Stimulated activated effector memory CD8-positive, alpha-beta T cell treated with anti-CD3 and anti-CD28 coated beads, Interleukin-12 subunit alpha, Interleukin-12 subunit beta, amount 100 ng/mL, for 72 hours (primary cell): ENCODE measurements at regions not wholly inside any gene's neighbourhood (a gene's known extent, or its start where the extent isn't known, plus 50 kb on each side); places are given as distances from the start of the nearest gene placed in this dataset.
"Not testable (repeated sequence)": the region's sequence is repeated elsewhere in the genome, so short reads cannot be mapped to it uniquely, and the experiment has no call there.

Source experiments
- ATAC-seq: fragments of 150-1000 bp; cut with Tn5 transposase; 2 replicates; pipeline ENCODE4 v1.10.0; 2021
- DNase-seq, 2 donors: peaks; one replicate each; pipeline ENCODE4 v3.0.0; 2021 to 2022; ENCODE audit warnings: low spot score in 2 of 2
- H3K27ac Mint-ChIP-seq: one replicate; pipeline ENCODE4 v1.8.0; 2022; ENCODE audit warnings: mild to moderate bottlenecking, mixed read lengths
- H3K36me3 Mint-ChIP-seq: one replicate; pipeline ENCODE4 v1.8.0; 2022; ENCODE audit warnings: mild to moderate bottlenecking, mixed read lengths
- H3K4me1 Mint-ChIP-seq: one replicate; pipeline ENCODE4 v1.8.0; 2022; ENCODE audit warnings: mixed read lengths
- H3K4me3 Mint-ChIP-seq: one replicate; pipeline ENCODE4 v1.8.0; 2022; ENCODE audit warnings: mild to moderate bottlenecking, mixed read lengths
- H3K9me3 Mint-ChIP-seq: one replicate; pipeline ENCODE4 v1.8.0; 2022; ENCODE audit warnings: mixed read lengths

DNA sequence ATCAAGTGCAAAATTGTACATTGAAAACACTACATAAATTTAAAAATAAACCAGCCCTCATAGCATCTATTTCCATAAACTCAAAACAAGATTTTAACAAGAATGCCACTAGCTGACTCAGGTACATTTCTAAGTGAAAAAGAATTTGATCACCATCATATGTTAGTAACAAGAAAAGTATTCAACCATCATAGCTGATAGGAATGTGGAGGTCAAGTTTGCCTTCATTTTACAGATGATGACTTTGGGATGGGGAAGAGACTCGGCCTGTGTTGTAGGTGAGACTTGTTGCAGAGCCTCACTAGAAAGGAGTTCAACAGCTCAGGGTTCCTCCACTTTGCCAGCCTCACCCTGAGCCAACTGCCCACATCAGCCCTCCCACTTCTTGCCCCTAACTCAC is 318.8 kb upstream of the FAM78B start:
- no peaks in the 10 kb centered on the region for H3K36me3 Mint-ChIP-seq
- no peak overlapping the region for H3K4me3 Mint-ChIP-seq
- no peak overlapping the region for H3K27ac Mint-ChIP-seq
- ATAC-seq (no peak), DNase-seq (no peak)
- peaks cover 5% of the 10 kb centered on the region for H3K4me1 Mint-ChIP-seq
- H3K9me3 Mint-ChIP-seq, result no peaks in the 10 kb centered on the region

DNA sequence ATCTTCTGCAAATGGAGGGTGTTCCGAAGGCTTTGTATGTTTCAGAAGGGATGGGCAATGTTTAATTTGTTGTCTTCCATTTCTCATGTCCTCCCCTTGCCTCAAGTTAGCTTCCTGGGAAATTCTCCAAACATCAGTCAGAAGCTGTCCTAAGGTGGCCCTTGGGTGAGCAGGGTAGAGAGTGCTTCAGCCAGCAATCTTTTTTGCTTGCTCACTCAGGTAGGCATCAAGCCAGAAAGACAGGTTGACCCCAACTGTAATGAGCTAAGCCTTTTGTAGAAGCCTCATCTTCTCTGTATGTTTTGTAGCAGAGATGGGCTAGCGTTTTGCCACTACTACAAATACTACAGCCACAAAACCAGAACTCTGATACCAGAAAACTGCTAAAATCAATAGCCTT is 321.5 kb upstream of the FAM78B start:
- ATAC-seq (no peak), DNase-seq (no peak)
- Mint-ChIP-seq H3K9me3 (no peaks in the 10 kb centered on the region), H3K27ac (no peak overlapping the region), H3K4me3 (no peak overlapping the region), H3K4me1 (peaks cover 5% of the 10 kb centered on the region), H3K36me3 (no peaks in the 10 kb centered on the region)

DNA sequence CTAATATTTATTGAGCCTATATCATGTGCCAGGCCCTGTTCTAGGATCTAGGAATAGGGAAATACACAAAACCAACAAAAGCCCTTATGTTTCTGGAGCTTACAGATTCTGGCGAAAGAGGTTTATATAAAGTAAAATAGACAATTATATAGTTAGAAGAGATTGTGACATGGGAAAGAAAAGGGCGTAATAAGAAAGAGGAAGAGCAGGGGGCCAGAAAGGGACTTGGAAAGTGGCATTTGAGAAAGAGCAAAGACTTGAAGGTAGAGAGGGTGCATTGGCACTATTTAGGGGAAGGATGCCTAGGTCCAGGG is 322.5 kb upstream of the FAM78B start:
- Mint-ChIP-seq H3K36me3 (no peaks in the 10 kb centered on the region), H3K4me3 (no peak overlapping the region), H3K4me1 (peaks cover 5% of the 10 kb centered on the region), H3K9me3 (no peaks in the 10 kb centered on the region), H3K27ac (no peak overlapping the region)
- no peak for ATAC-seq
- no peak for DNase-seq

GRCh38 chr1:166489670-166490436 is 323.1 kb upstream of the FAM78B start:
- Mint-ChIP-seq H3K9me3 (no peaks in the 10 kb centered on the region), H3K27ac (no peak overlapping the region), H3K36me3 (no peaks in the 10 kb centered on the region), H3K4me3 (no peak overlapping the region), H3K4me1 (peaks cover 5% of the 10 kb centered on the region)
- peak; percentile 29 to 79 for DNase-seq
- peak; percentile 87 for ATAC-seq

- Mint-ChIP-seq H3K4me3 (no peak overlapping the region), H3K36me3 (no peaks in the 10 kb centered on the region), H3K27ac (no peak overlapping the region), H3K4me1 (peaks cover 5% of the 10 kb centered on the region), H3K9me3 (no peaks in the 10 kb centered on the region)
- no peak for DNase-seq
- no peak for ATAC-seq
Observed at GRCh38 chr1:166490437-166490991, 323.7 kb upstream of the FAM78B start.

DNA sequence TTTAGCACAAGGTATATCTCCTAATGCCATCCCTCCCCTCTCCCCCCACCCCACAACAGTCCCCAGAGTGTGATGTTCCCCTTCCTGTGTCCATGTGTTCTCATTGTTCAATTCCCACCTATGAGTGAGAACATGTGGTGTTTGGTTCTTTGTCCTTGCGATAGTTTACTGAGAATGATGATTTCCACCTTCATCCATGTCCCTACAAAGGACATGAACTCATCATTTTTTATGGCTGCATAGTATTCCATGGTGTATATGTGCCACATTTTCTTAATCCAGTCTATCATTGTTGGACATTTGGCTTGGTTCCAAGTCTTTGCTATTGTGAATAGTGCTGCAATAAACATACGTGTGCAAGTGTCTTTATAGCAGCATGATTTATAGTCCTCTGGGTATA is 327.0 kb upstream of the FAM78B start:
- H3K4me3 Mint-ChIP-seq, H3K36me3 Mint-ChIP-seq, H3K9me3 Mint-ChIP-seq, H3K27ac Mint-ChIP-seq, H3K4me1 Mint-ChIP-seq, DNase-seq, ATAC-seq: not testable (repeated sequence)

DNA sequence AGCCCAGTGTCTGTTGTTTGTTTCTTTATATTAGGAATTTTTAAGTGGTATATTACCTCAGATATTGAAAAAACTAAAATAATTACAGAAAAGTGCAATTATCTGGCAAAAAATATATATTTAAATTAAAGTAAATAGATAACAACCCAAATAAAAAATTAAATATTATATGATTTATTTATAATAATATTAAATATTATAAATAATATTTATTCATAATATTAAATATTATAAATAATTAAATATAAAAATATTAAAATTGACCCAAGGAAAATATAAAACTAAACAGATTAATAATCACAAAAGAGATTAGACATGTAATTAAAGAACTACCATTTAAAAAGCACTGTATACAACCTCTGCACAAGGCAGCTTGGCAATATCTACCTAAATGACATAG is 331.9 kb upstream of the POGK start:
- no peak overlapping the region for H3K27ac Mint-ChIP-seq
- H3K4me1 Mint-ChIP-seq, result no peaks in the 10 kb centered on the region
- no peaks in the 10 kb centered on the region for H3K36me3 Mint-ChIP-seq
- ATAC-seq (no peak), DNase-seq (no peak)
- H3K4me3 Mint-ChIP-seq, result no peak overlapping the region
- H3K9me3 Mint-ChIP-seq, result no peaks in the 10 kb centered on the region

- no peak overlapping the region for H3K27ac Mint-ChIP-seq
- H3K9me3 Mint-ChIP-seq, result no peaks in the 10 kb centered on the region
- no peaks in the 10 kb centered on the region for H3K4me1 Mint-ChIP-seq
- no peak for DNase-seq
- peak; percentile 37 for ATAC-seq
- no peak overlapping the region for H3K4me3 Mint-ChIP-seq
- H3K36me3 Mint-ChIP-seq, result no peaks in the 10 kb centered on the region
Observed at GRCh38 chr1:166511761-166512160, 327.5 kb upstream of the POGK start.

DNA sequence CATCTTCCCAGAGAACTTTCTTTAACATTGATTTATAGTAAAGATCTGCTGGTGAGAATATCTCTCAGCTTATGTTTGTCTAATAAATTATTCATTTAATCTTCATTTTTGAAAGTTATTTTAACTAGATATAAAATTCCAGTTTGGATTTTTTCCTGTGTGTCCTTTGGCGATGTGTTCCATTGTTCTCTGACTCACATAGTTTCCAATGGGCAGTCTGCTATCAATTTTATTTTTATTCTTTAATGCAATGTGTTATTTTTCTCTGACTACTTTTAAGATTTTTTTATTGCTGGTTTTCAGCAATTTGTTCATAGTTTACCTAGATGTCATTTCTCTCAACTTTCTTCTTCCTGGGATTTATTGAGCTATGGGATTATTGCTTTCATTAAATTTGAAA is 325.2 kb upstream of the POGK start:
- no peaks in the 10 kb centered on the region for H3K9me3 Mint-ChIP-seq
- H3K36me3 Mint-ChIP-seq, result no peaks in the 10 kb centered on the region
- DNase-seq, result no peak
- H3K4me3 Mint-ChIP-seq, result no peak overlapping the region
- no peak for ATAC-seq
- no peaks in the 10 kb centered on the region for H3K4me1 Mint-ChIP-seq
- H3K27ac Mint-ChIP-seq, result no peak overlapping the region

DNA sequence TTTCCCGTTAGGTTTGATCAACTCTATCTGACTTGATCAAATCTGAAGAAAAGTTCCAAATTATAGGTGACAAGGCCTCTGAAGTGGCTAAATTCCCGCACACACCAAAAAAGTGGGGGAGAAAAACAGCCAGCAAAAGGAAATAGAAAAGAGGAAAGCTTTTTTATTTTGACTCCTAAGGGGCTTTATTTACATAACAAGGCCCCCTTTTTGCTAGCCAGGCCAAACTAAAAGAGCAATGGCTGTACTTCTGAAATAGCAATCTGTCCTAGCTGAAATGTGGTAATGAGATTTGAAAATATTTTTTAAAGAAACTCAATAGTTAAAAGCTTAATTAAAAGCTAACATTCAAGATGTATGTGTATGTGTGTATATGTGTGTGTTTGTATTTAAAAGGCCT is 311.5 kb upstream of the POGK start:
- Mint-ChIP-seq H3K4me3 (no peak overlapping the region), H3K9me3 (no peaks in the 10 kb centered on the region), H3K27ac (no peak overlapping the region), H3K4me1 (no peaks in the 10 kb centered on the region), H3K36me3 (no peaks in the 10 kb centered on the region)
- DNase-seq (no peak), ATAC-seq (no peak)

- Mint-ChIP-seq H3K9me3 (no peaks in the 10 kb centered on the region), H3K4me3 (no peak overlapping the region), H3K27ac (no peak overlapping the region), H3K4me1 (no peaks in the 10 kb centered on the region), H3K36me3 (no peaks in the 10 kb centered on the region)
- no peak for DNase-seq
- no peak for ATAC-seq
Observed at GRCh38 chr1:166538646-166539045, 300.6 kb upstream of the POGK start.

DNA sequence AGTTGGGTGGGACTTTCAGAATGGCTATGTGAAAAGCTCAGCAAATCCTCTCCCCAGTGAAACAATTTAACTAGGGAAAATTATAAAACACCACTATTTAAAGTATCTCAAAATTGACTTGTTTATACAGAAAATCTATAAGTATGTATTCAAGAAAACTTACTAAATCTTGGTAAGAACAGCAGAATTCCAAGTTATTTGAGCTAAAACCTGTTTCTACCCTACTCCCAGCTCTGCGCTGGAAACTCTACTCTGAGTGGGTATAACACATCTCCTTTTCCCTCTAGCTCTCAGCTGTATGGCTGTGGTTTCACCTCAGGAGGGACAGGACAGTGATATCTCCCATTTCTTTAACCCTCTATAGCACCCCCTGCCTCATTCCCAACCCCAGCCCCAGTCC is 295.2 kb upstream of the POGK start:
- no peak for ATAC-seq
- no peak overlapping the region for H3K4me3 Mint-ChIP-seq
- H3K9me3 Mint-ChIP-seq, result no peaks in the 10 kb centered on the region

GRCh38 chr1:166544561-166544960 is 294.7 kb upstream of the POGK start:
- no peak overlapping the region for H3K27ac Mint-ChIP-seq
- H3K36me3 Mint-ChIP-seq, result no peaks in the 10 kb centered on the region
- no peak overlapping the region for H3K4me3 Mint-ChIP-seq
- H3K9me3 Mint-ChIP-seq, result peaks cover 5% of the 10 kb centered on the region
- no peaks in the 10 kb centered on the region for H3K4me1 Mint-ChIP-seq
- no peak for ATAC-seq
- no peak for DNase-seq

More for the DNA sequence above, 295.2 kb upstream of the POGK start:
- no peak for DNase-seq
- H3K4me1 Mint-ChIP-seq, result no peaks in the 10 kb centered on the region
- H3K36me3 Mint-ChIP-seq, result no peaks in the 10 kb centered on the region
- H3K27ac Mint-ChIP-seq, result no peak overlapping the region

DNA sequence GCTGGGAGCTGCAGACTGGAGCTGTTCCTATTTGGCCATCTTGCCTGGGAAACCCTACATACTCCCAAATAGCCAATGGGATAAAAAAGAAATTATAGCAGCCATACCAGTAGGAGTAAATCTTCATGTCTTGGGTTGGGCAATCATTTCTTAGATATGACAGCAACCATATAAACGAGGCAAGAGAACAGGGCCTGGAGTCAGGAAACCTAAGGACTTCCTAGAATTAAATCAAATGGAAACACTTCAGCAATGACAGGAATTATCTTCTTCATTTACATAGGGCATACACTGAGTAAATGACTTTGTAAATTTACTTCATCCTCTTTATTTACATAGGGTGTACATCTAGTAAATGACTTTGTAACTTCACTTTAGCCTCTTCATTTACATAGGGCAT is 286.6 kb upstream of the POGK start:
- Mint-ChIP-seq H3K4me3 (no peak overlapping the region), H3K36me3 (no peaks in the 10 kb centered on the region), H3K27ac (no peak overlapping the region), H3K9me3 (peaks cover 16% of the 10 kb centered on the region), H3K4me1 (no peaks in the 10 kb centered on the region)
- ATAC-seq (no peak), DNase-seq (no peak)

DNA sequence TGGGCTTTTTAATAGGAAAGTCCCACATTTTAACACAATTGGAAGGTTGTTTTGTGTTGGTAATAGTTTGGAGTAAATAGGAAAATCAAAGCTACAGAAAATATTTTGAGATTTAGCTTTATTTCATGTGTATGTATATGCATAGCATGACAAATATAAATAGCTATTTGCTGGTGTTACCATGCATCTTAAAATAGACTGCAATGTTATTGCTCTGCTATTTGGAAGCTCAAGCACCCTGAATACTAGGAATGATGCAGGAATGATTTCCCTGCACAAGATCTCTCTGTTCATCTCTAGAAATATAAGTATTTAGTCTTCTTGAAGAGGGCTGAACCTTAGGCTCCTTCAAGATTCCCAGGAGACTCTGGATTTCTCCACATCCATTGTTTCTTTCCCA is 268.3 kb upstream of the POGK start:
- Mint-ChIP-seq H3K4me3 (no peak overlapping the region), H3K4me1 (no peaks in the 10 kb centered on the region), H3K36me3 (no peaks in the 10 kb centered on the region), H3K27ac (no peak overlapping the region), H3K9me3 (no peaks in the 10 kb centered on the region)
- no peak for ATAC-seq
- no peak for DNase-seq

DNA sequence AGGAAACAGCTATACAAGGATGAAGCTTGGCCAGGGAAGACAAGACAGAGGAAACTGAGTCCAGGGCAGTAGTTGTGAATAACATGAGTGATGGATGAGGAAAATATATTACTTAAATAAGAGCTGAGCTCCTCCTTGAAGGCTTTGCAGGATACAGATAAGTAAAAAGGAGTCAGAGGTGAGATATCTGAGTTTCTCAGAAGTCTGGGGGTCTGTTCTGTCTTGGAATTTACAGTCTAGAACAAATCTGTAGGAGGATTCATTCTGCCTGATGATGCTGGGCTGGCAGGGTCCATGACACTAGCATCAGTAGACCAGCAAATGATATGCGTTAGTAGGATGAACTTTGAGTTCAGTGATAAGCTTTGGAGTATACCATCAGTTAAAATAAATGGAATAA is 266.1 kb upstream of the POGK start:
- Mint-ChIP-seq H3K27ac (no peak overlapping the region), H3K4me3 (no peak overlapping the region), H3K4me1 (no peaks in the 10 kb centered on the region), H3K9me3 (no peaks in the 10 kb centered on the region), H3K36me3 (no peaks in the 10 kb centered on the region)
- DNase-seq (no peak), ATAC-seq (no peak)
